ENCODE measurements at regions not wholly inside any gene's neighbourhood (a gene's known extent, or its start where the extent isn't known, plus 50 kb on each side); places are given as distances from the start of the nearest gene placed in this dataset.

- no peak for TF ChIP-seq TEAD4 (IDR thresholded peaks at IDR 0.05; ENCODE audit: low read depth, low read length)
Observed at GRCh38 chr13:48810013-48810412, 156.3 kb downstream of the CYSLTR2 start (continued).
